Dermis microvascular lymphatic vessel endothelial cell (primary cell): ENCODE measurements at regions not wholly inside any gene's neighbourhood (a gene's known extent, or its start where the extent isn't known, plus 50 kb on each side); places are given as distances from the start of the nearest gene placed in this dataset.
A peak's percentile ranks its signal among the peaks of the same experiment; 100 is the strongest.

ENCODE experiments used
- DNase-seq, 2 donors: peaks; one replicate each; pipeline versions ENCODE4 v3.0.0 to v3.0.0-alpha.2; 2010; ENCODE audit warnings: low read depth in 2 of 2

- DNase-seq = no peak
These were observed 152.9 kb downstream of the TTC32 start for GRCh38 chr2:19748711-19749506.

- DNase-seq = no peak
These were observed 153.8 kb downstream of the TTC32 start for GRCh38 chr2:19748073-19748375.

- DNase-seq = no peak
These were observed 154.3 kb downstream of the TTC32 start for GRCh38 chr2:19747310-19748072.

GRCh38 chr2:19746611-19747309 lies 155.0 kb downstream of the TTC32 start:
- DNase-seq = peak in 1 of 2 donors; percentile 24

- no peak for DNase-seq
These were observed 155.6 kb downstream of the TTC32 start for GRCh38 chr2:19746137-19746600.

GRCh38 chr2:19745318-19746136 lies 156.3 kb downstream of the TTC32 start:
- no peak for DNase-seq

- no peak for DNase-seq
These were observed 157.2 kb downstream of the TTC32 start for GRCh38 chr2:19744456-19745199.

- DNase-seq = no peak
These were observed 158.1 kb downstream of the TTC32 start for GRCh38 chr2:19743641-19744040.

- DNase-seq = no peak
These were observed 158.9 kb downstream of the TTC32 start for GRCh38 chr2:19742872-19743271.

- DNase-seq = no peak
These were observed 162.5 kb downstream of the TTC32 start for GRCh38 chr2:19739256-19739655.

- DNase-seq = no peak
These were observed 163.1 kb downstream of the TTC32 start for GRCh38 chr2:19738707-19739106.

- DNase-seq = no peak
These were observed 165.5 kb downstream of the TTC32 start for GRCh38 chr2:19736191-19736831.

GRCh38 chr2:19733951-19734425 lies 167.8 kb downstream of the TTC32 start:
- DNase-seq = no peak

- no peak for DNase-seq
These were observed 168.4 kb downstream of the TTC32 start for GRCh38 chr2:19733390-19733789.

- no peak for DNase-seq
These were observed 169.5 kb downstream of the TTC32 start for GRCh38 chr2:19732255-19732654.

GRCh38 chr2:19731515-19731914 lies 170.3 kb downstream of the TTC32 start:
- no peak for DNase-seq

- DNase-seq = no peak
These were observed 170.7 kb downstream of the TTC32 start for GRCh38 chr2:19731037-19731436.

GRCh38 chr2:19728125-19728524 lies 173.7 kb downstream of the TTC32 start:
- DNase-seq = no peak

- DNase-seq = no peak
These were observed 176.4 kb downstream of the TTC32 start for GRCh38 chr2:19725392-19725791.

- no peak for DNase-seq
These were observed 178.8 kb downstream of the TTC32 start for GRCh38 chr2:19723021-19723420.
